BE2C (cell line): ENCODE measurements at regions not wholly inside any gene's neighbourhood (a gene's known extent, or its start where the extent isn't known, plus 50 kb on each side); places are given as distances from the start of the nearest gene placed in this dataset.
A peak's percentile ranks its signal among the peaks of the same experiment; 100 is the strongest.

ENCODE experiments used
- DNase-seq: peaks from one replicate; pipeline ENCODE4 v3.0.0-alpha.2; 2020
- H3K27me3 ChIP-seq: fragments of 250-450 bp; sonication (Bioruptor Pico); 2 replicates; pipeline ENCODE4 v1.5.1; 2020; ENCODE audit warnings: mild to moderate bottlenecking
- H3K36me3 ChIP-seq: fragments of 250-450 bp; sonication (Bioruptor Pico); 2 replicates; pipeline ENCODE4 v1.5.1; 2020; ENCODE audit warnings: mild to moderate bottlenecking
- H3K4me1 ChIP-seq: fragments of 250-450 bp; sonication (Bioruptor Pico); 2 replicates; pipeline ENCODE4 v1.5.1; 2020
- H3K4me3 ChIP-seq: 2 replicates; pipeline ENCODE4 v1.5.1; 2011; ENCODE audit warnings: low read depth, low read length
- H3K9me3 ChIP-seq: fragments of 250-450 bp; sonication (Bioruptor Pico); 2 replicates; pipeline ENCODE4 v1.5.1; 2020
- CTCF ChIP-seq: IDR thresholded peaks from 2 replicates; pipeline ENCODE4 v1.5.1; 2012; ENCODE audit warnings: mild to moderate bottlenecking, low read depth, low read length

GRCh38 chr3:26960382-26960781 lies 337.8 kb downstream of the LRRC3B start:
- no peak for TF ChIP-seq CTCF
- Histone ChIP-seq H3K36me3 (no peaks in the 10 kb centered on the region), H3K4me3 (no peak overlapping the region), H3K27me3 (no peaks in the 10 kb centered on the region), H3K4me1 (no peaks in the 10 kb centered on the region), H3K9me3 (no peaks in the 10 kb centered on the region)
- no peak for DNase-seq

GRCh38 chr3:26962492-26963360 lies 340.2 kb downstream of the LRRC3B start:
- TF ChIP-seq CTCF, result no peak
- DNase-seq, result no peak
- Histone ChIP-seq H3K4me1 (no peaks in the 10 kb centered on the region), H3K27me3 (no peaks in the 10 kb centered on the region), H3K4me3 (no peak overlapping the region), H3K36me3 (no peaks in the 10 kb centered on the region), H3K9me3 (no peaks in the 10 kb centered on the region)

GRCh38 chr3:26963361-26963743 lies 340.8 kb downstream of the LRRC3B start:
- Histone ChIP-seq H3K27me3 (no peaks in the 10 kb centered on the region), H3K4me1 (no peaks in the 10 kb centered on the region), H3K9me3 (no peaks in the 10 kb centered on the region), H3K4me3 (no peak overlapping the region), H3K36me3 (no peaks in the 10 kb centered on the region)
- DNase-seq, result no peak
- 0 out of 2 replicates have a peak, but pooled peaks have one; percentile 8 for TF ChIP-seq CTCF

- no peaks in the 10 kb centered on the region for H3K27me3 ChIP-seq
Measured at GRCh38 chr3:26964313-26964712, 341.7 kb downstream of the LRRC3B start.

GRCh38 chr3:26964836-26965235 lies 342.3 kb downstream of the LRRC3B start:
- H3K9me3 ChIP-seq, result no peaks in the 10 kb centered on the region
- no peaks in the 10 kb centered on the region for H3K27me3 ChIP-seq
- H3K36me3 ChIP-seq, result no peaks in the 10 kb centered on the region
- TF ChIP-seq CTCF, result no peak
- no peak overlapping the region for H3K4me3 ChIP-seq
- no peaks in the 10 kb centered on the region for H3K4me1 ChIP-seq
- DNase-seq, result no peak

More at GRCh38 chr3:26964313-26964712, 341.7 kb downstream of the LRRC3B start:
- no peak for DNase-seq
- H3K4me1 ChIP-seq, result no peaks in the 10 kb centered on the region
- H3K4me3 ChIP-seq, result no peak overlapping the region
- no peaks in the 10 kb centered on the region for H3K9me3 ChIP-seq
- H3K36me3 ChIP-seq, result no peaks in the 10 kb centered on the region
- no peak for TF ChIP-seq CTCF

GRCh38 chr3:26967501-26967900 lies 344.9 kb downstream of the LRRC3B start:
- Histone ChIP-seq H3K27me3 (no peaks in the 10 kb centered on the region), H3K36me3 (no peaks in the 10 kb centered on the region), H3K4me3 (no peak overlapping the region), H3K9me3 (no peaks in the 10 kb centered on the region), H3K4me1 (no peaks in the 10 kb centered on the region)
- no peak for TF ChIP-seq CTCF
- no peak for DNase-seq
